Activated naive CD8-positive, alpha-beta T cell treated with anti-CD3 and anti-CD28 coated beads for 36 hours (primary cell): ENCODE measurements at regions not wholly inside any gene's neighbourhood (a gene's known extent, or its start where the extent isn't known, plus 50 kb on each side); places are given as distances from the start of the nearest gene placed in this dataset.

ENCODE experiments used
- DNase-seq: peaks from one replicate; pipeline ENCODE4 v3.0.0; 2021
- H3K27ac Mint-ChIP-seq: one replicate; pipeline ENCODE4 v1.8.0; 2022; ENCODE audit warnings: mild to moderate bottlenecking, moderate library complexity, mixed read lengths
- H3K27me3 Mint-ChIP-seq: one replicate; pipeline ENCODE4 v1.8.0; 2022; ENCODE audit warnings: mild to moderate bottlenecking, mixed read lengths
- H3K36me3 Mint-ChIP-seq: one replicate; pipeline ENCODE4 v1.8.0; 2021; ENCODE audit warnings: mild to moderate bottlenecking, mixed read lengths
- H3K4me1 Mint-ChIP-seq: one replicate; pipeline ENCODE4 v1.8.0; 2021; ENCODE audit warnings: mixed read lengths
- H3K4me3 Mint-ChIP-seq: one replicate; pipeline ENCODE4 v1.8.0; 2022; ENCODE audit warnings: mild to moderate bottlenecking, moderate library complexity, mixed read lengths
- H3K9me3 Mint-ChIP-seq: one replicate; pipeline ENCODE4 v1.8.0; 2022; ENCODE audit warnings: mixed read lengths

GRCh38 chr4:177607111-177607573, 164.9 kb upstream of the AGA start:
- H3K36me3 Mint-ChIP-seq = no peaks in the 10 kb centered on the region
- no peaks in the 10 kb centered on the region for H3K9me3 Mint-ChIP-seq
- no peaks in the 10 kb centered on the region for H3K4me1 Mint-ChIP-seq
- no peaks in the 10 kb centered on the region for H3K27me3 Mint-ChIP-seq
- no peak for DNase-seq
- no peak overlapping the region for H3K27ac Mint-ChIP-seq
- H3K4me3 Mint-ChIP-seq = no peak overlapping the region

GRCh38 chr4:177611974-177612664, 169.9 kb upstream of the AGA start:
- no peak overlapping the region for H3K27ac Mint-ChIP-seq
- no peaks in the 10 kb centered on the region for H3K9me3 Mint-ChIP-seq
- H3K4me1 Mint-ChIP-seq = no peaks in the 10 kb centered on the region
- H3K36me3 Mint-ChIP-seq = no peaks in the 10 kb centered on the region
- DNase-seq = no peak
- H3K27me3 Mint-ChIP-seq = no peaks in the 10 kb centered on the region
- no peak overlapping the region for H3K4me3 Mint-ChIP-seq

GRCh38 chr4:177612684-177613083, 170.4 kb upstream of the AGA start:
- DNase-seq = no peak

GRCh38 chr4:177632481-177632880, 190.2 kb upstream of the AGA start:
- H3K27me3 Mint-ChIP-seq = no peaks in the 10 kb centered on the region
- no peak for DNase-seq
- no peak overlapping the region for H3K27ac Mint-ChIP-seq
- no peak overlapping the region for H3K4me3 Mint-ChIP-seq
- no peaks in the 10 kb centered on the region for H3K36me3 Mint-ChIP-seq
- no peaks in the 10 kb centered on the region for H3K4me1 Mint-ChIP-seq
- no peaks in the 10 kb centered on the region for H3K9me3 Mint-ChIP-seq

More at GRCh38 chr4:177612684-177613083, 170.4 kb upstream of the AGA start:
- H3K4me1 Mint-ChIP-seq = no peaks in the 10 kb centered on the region
- H3K36me3 Mint-ChIP-seq = no peaks in the 10 kb centered on the region
- H3K27me3 Mint-ChIP-seq = no peaks in the 10 kb centered on the region
- no peak overlapping the region for H3K4me3 Mint-ChIP-seq
- H3K27ac Mint-ChIP-seq = no peak overlapping the region
- no peaks in the 10 kb centered on the region for H3K9me3 Mint-ChIP-seq

DNA sequence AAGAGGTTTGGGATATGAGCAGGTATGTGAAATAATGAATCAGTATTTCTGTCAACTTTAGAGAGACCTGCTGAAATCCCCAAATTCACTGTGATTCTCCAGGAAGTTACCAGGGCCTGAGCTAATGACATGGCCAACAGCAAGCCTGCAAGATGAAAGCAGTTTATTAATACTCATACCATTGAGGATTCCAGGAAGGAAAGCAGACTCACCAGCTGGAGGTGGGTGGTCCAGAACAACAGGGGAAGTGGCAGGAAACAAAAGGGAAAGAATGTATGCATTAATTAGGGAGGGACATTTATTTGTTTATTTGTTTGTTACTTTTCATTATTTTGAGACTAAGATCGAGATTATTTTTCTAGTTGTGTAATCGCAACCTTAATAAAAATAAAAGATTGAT, 196.6 kb upstream of the AGA start:
- Mint-ChIP-seq H3K27me3 (no peaks in the 10 kb centered on the region), H3K4me1 (no peaks in the 10 kb centered on the region), H3K36me3 (no peaks in the 10 kb centered on the region), H3K27ac (no peak overlapping the region), H3K4me3 (no peak overlapping the region), H3K9me3 (no peaks in the 10 kb centered on the region)
- no peak for DNase-seq

DNA sequence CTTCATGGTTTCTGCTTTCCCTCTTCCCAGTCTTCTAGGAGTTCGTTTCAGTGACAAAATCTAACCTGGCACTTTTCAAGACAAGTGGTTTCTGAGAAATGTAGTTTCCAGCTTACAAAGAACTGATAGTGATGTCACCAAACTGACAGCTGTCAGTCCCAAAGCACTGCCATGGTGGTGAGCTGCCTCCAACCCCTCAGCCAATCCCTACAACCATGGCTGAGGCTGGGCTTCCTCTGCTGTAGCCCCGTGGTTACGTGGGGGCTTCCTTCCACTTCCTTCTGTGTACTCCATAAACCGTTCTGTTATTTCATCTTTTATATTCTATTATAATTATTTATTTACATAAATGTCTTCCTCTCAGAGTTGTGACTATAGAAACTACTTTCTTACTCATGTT, 198.6 kb upstream of the AGA start:
- Mint-ChIP-seq H3K27me3 (no peaks in the 10 kb centered on the region), H3K9me3 (no peaks in the 10 kb centered on the region), H3K36me3 (no peaks in the 10 kb centered on the region), H3K4me1 (no peaks in the 10 kb centered on the region), H3K27ac (no peak overlapping the region), H3K4me3 (no peak overlapping the region)
- peak; percentile 0 for DNase-seq

GRCh38 chr4:177660223-177660622, 218.0 kb upstream of the AGA start:
- H3K36me3 Mint-ChIP-seq = peaks cover 3% of the 10 kb centered on the region
- peaks cover 19% of the 10 kb centered on the region for H3K9me3 Mint-ChIP-seq
- H3K4me1 Mint-ChIP-seq = no peaks in the 10 kb centered on the region
- H3K27ac Mint-ChIP-seq = no peak overlapping the region
- no peak for DNase-seq
- H3K4me3 Mint-ChIP-seq = no peak overlapping the region
- peaks cover 5% of the 10 kb centered on the region for H3K27me3 Mint-ChIP-seq

DNA sequence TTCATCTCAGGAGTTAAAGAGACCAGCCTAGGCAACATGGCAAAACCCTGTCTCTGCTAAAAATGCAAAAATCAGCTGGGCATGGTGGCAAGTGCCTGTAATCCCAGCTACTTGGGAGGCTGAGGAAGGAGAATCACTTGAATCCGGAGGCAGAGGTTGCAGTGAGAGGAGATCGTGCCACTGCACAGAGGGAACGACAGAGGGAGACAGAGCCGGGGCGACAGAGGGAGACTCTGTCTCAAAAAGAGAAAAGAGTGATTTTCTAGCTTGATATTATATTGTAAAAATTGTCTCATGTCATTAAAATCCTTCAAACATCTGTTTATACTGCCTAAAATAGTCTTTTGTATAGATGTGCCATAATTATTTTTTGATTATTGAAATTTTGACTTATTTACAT, 225.4 kb upstream of the AGA start:
- Mint-ChIP-seq H3K4me3 (no peak overlapping the region), H3K27ac (no peak overlapping the region), H3K27me3 (no peaks in the 10 kb centered on the region), H3K4me1 (no peaks in the 10 kb centered on the region), H3K9me3 (peaks cover 3% of the 10 kb centered on the region), H3K36me3 (no peaks in the 10 kb centered on the region)
- DNase-seq = no peak

GRCh38 chr4:177671387-177671786, 229.2 kb upstream of the AGA start:
- no peaks in the 10 kb centered on the region for H3K36me3 Mint-ChIP-seq
- H3K9me3 Mint-ChIP-seq = no peaks in the 10 kb centered on the region
- no peak overlapping the region for H3K27ac Mint-ChIP-seq
- H3K4me3 Mint-ChIP-seq = no peak overlapping the region
- DNase-seq = no peak
- no peaks in the 10 kb centered on the region for H3K27me3 Mint-ChIP-seq
- H3K4me1 Mint-ChIP-seq = no peaks in the 10 kb centered on the region

DNA sequence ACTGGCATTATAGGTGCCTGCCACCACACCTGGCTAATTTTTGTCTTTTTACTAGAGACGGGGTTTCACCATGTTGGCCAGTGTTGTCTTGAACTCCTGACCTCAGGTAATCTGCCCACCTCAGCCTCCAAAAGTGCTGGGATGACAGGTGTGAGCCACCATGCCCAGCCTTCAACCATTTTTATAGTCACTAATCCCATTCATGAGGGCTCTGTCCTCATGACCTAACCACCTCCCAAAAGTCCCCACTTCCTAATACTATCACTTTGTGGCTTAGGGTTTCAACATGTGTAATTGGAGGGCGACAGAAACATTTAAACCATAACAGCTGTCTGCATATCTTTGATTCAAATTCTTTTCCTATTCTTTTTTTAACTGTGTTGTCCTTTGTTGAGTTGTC, 229.6 kb upstream of the AGA start:
- H3K4me1 Mint-ChIP-seq = no peaks in the 10 kb centered on the region
- no peaks in the 10 kb centered on the region for H3K27me3 Mint-ChIP-seq
- H3K36me3 Mint-ChIP-seq = no peaks in the 10 kb centered on the region
- H3K27ac Mint-ChIP-seq = no peak overlapping the region
- DNase-seq = no peak
- H3K4me3 Mint-ChIP-seq = no peak overlapping the region
- no peaks in the 10 kb centered on the region for H3K9me3 Mint-ChIP-seq

DNA sequence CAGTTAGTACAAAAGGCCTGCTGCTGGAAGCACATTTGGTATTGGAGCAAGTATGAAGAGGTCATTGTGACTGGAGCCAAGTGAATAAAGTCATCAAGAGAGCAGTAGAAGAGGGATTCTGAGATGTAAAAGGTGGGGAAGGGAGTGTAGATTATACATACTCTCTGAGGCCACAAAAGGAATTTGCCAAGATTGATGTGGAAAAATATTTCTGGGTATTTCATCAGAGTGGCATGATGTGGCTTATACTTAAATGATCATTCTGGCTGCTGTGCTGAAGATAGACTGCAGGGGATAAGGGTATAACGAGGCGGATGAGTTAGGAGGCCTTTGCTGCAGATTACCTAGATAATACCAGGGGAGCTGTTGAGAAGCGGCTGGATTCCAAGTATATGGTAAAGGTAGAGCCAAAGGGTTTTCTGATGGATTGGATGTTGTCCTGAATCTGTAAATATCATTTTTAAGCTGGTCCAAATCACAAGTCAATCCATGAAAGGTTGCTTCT, 231.8 kb upstream of the AGA start:
- Mint-ChIP-seq H3K27me3 (no peaks in the 10 kb centered on the region), H3K36me3 (no peaks in the 10 kb centered on the region), H3K9me3 (no peaks in the 10 kb centered on the region), H3K27ac (no peak overlapping the region), H3K4me3 (no peak overlapping the region), H3K4me1 (no peaks in the 10 kb centered on the region)
- no peak for DNase-seq

DNA sequence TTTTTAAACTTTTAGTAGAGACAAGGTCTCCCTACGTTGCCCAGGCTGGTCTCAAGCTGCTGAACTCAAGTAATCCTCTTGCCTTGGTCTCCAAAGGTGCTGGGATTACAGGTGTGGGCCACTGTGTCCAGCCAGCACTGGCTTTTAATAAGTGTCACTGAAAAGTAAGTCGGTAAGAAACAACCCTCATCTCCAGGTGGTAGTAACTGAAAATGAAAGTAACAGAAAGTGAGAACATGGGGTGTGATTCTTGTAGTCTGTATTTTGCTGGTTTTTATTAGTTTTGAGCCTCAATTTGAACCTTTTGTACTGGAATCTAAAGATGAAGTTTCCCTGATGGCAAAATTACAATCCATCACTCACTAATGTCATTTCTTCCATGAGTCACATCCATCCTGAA, 238.1 kb upstream of the AGA start:
- DNase-seq = no peak
- no peak overlapping the region for H3K27ac Mint-ChIP-seq
- peaks cover 7% of the 10 kb centered on the region for H3K4me1 Mint-ChIP-seq
- no peak overlapping the region for H3K4me3 Mint-ChIP-seq
- H3K9me3 Mint-ChIP-seq = no peaks in the 10 kb centered on the region
- no peaks in the 10 kb centered on the region for H3K36me3 Mint-ChIP-seq
- no peaks in the 10 kb centered on the region for H3K27me3 Mint-ChIP-seq

DNA sequence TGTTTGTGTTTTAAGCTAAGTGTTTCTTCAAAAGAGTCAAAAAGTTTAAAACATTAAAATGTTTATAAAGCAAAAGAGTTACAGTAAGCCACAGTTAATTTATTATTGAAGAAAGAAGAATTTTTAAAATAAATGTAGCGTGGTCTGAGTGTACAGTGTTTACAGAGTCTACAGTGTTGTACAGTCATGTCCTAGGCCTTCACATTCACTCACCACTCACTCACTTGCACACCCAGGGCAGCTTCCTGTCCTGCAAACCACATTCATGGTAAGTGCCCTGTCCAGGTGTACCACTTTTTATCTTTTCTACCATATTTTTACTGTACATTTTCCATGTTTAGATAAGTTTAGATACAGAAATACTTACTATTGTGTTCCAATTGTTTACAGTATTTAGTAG, 239.7 kb upstream of the AGA start:
- Mint-ChIP-seq H3K4me3 (no peak overlapping the region), H3K9me3 (no peaks in the 10 kb centered on the region), H3K27ac (no peak overlapping the region), H3K36me3 (no peaks in the 10 kb centered on the region), H3K4me1 (peaks cover 7% of the 10 kb centered on the region), H3K27me3 (no peaks in the 10 kb centered on the region)
- DNase-seq = no peak

GRCh38 chr4:177687117-177687516, 244.9 kb upstream of the AGA start:
- H3K36me3 Mint-ChIP-seq = no peaks in the 10 kb centered on the region
- no peak overlapping the region for H3K27ac Mint-ChIP-seq
- H3K27me3 Mint-ChIP-seq = no peaks in the 10 kb centered on the region
- H3K4me1 Mint-ChIP-seq = no peaks in the 10 kb centered on the region
- no peak overlapping the region for H3K4me3 Mint-ChIP-seq
- H3K9me3 Mint-ChIP-seq = no peaks in the 10 kb centered on the region
- DNase-seq = no peak

DNA sequence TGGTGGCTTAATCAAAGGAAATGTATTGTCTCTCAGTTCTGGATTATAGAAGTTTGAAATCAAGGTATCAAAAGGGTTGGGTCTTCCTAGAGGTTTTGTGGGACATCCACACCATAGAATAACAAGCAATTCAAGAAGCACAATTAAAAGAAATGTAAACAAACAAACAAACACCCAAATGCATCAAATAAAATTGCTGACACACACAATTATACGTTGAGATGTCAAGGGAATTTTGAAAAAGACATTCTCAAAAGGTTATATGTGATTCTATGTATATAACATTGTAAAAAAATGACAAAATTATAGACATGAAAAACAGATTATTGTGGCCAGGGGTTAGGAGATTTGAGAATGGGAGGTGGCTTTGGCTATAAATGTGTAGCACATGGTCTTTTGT, 250.7 kb upstream of the AGA start:
- no peak overlapping the region for H3K4me3 Mint-ChIP-seq
- no peaks in the 10 kb centered on the region for H3K9me3 Mint-ChIP-seq
- no peak for DNase-seq
- no peaks in the 10 kb centered on the region for H3K27me3 Mint-ChIP-seq
- H3K27ac Mint-ChIP-seq = no peak overlapping the region
- no peaks in the 10 kb centered on the region for H3K4me1 Mint-ChIP-seq
- H3K36me3 Mint-ChIP-seq = no peaks in the 10 kb centered on the region

- H3K4me3 Mint-ChIP-seq = no peak overlapping the region
- H3K36me3 Mint-ChIP-seq = no peaks in the 10 kb centered on the region
- no peaks in the 10 kb centered on the region for H3K4me1 Mint-ChIP-seq
- no peak overlapping the region for H3K27ac Mint-ChIP-seq
- H3K27me3 Mint-ChIP-seq = peaks cover 13% of the 10 kb centered on the region
- H3K9me3 Mint-ChIP-seq = no peaks in the 10 kb centered on the region
- no peak for DNase-seq
Measured at GRCh38 chr4:177696438-177696966, 254.3 kb upstream of the AGA start.
